ENCODE measurements at regions not wholly inside any gene's neighbourhood (a gene's known extent, or its start where the extent isn't known, plus 50 kb on each side); places are given as distances from the start of the nearest gene placed in this dataset.

GRCh38 chr5:154588091-154588774, 110.2 kb upstream of the HAND1 start:
- no peak for DNase-seq

- no peak for DNase-seq
Observed at GRCh38 chr5:154587123-154588026, 109.3 kb upstream of the HAND1 start.

GRCh38 chr5:154583671-154584177, 105.7 kb upstream of the HAND1 start:
- DNase-seq: no peak

- no peak for DNase-seq
Observed at GRCh38 chr5:154580422-154580821, 102.4 kb upstream of the HAND1 start.

- DNase-seq: no peak
Observed at GRCh38 chr5:154577416-154577815, 99.4 kb upstream of the HAND1 start.

GRCh38 chr5:154576429-154576806, 98.4 kb upstream of the HAND1 start:
- DNase-seq: no peak

GRCh38 chr5:154575546-154576428, 97.8 kb upstream of the HAND1 start:
- DNase-seq: no peak

- no peak for DNase-seq
Observed at GRCh38 chr5:154573011-154573410, 95.0 kb upstream of the HAND1 start.

GRCh38 chr5:154571325-154572035, 93.5 kb upstream of the HAND1 start:
- no peak for DNase-seq

- no peak for DNase-seq
Observed at GRCh38 chr5:154570572-154571324, 92.7 kb upstream of the HAND1 start.

GRCh38 chr5:154568589-154568988, 90.6 kb upstream of the HAND1 start:
- no peak for DNase-seq

GRCh38 chr5:154567155-154567554, 89.1 kb upstream of the HAND1 start:
- DNase-seq: no peak

GRCh38 chr5:154566146-154566680, 88.2 kb upstream of the HAND1 start:
- DNase-seq: no peak

- DNase-seq: no peak
Observed at GRCh38 chr5:154565123-154565522, 87.1 kb upstream of the HAND1 start.

GRCh38 chr5:154562244-154562880, 84.3 kb upstream of the HAND1 start:
- no peak for DNase-seq

- no peak for DNase-seq
Observed at GRCh38 chr5:154559398-154560276, 81.6 kb upstream of the HAND1 start.

- no peak for DNase-seq
Observed at GRCh38 chr5:154557548-154557947, 79.5 kb upstream of the HAND1 start.

- no peak for DNase-seq
Observed at GRCh38 chr5:154547551-154547950, 69.5 kb upstream of the HAND1 start.

GRCh38 chr5:154546719-154547118, 68.7 kb upstream of the HAND1 start:
- no peak for DNase-seq

- DNase-seq: no peak
Observed at GRCh38 chr5:154544646-154545045, 66.6 kb upstream of the HAND1 start.
